PC-3 (cell line): ENCODE measurements at regions not wholly inside any gene's neighbourhood (a gene's known extent, or its start where the extent isn't known, plus 50 kb on each side); places are given as distances from the start of the nearest gene placed in this dataset.

Experiments
- EZH2 ChIP-seq: fragments of 300-600 bp; sonication (generic); IDR thresholded peaks from one replicate; pipeline ENCODE4 v1.6.1; 2017; ENCODE audit warnings: antibody characterized with exemption, mild to moderate bottlenecking, low read length; ENCODE audit not compliant: unreplicated experiment
- TF ChIP-seq, protein P1 (sequence below): fragments of 300-600 bp; sonication (generic); conservative IDR thresholded peaks from 2 replicates; pipeline ENCODE4 v1.5.1; 2017; ENCODE audit warnings: antibody characterized with exemption, low read depth, mild to moderate bottlenecking, low read length

DNA sequence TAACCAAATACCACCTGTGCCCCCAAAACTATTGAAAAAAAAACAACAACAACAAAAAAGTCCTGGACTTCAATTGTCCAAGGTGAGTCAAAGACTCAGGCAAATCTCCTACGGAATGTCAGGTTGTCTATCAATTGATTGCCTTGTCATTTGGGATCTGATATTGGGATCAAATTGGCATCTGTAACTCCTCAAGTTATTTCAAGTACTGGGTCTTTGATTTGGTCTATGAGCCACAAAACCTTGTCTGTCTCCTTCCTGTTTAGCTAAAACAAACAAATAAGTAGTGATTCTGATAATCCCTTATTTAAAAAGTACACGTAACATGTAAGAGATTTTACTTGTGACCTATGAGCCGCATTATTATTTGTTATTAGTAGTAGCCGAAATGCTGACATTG is 231.6 kb upstream of the ZNF217 start:
- TF ChIP-seq, protein P1, sequence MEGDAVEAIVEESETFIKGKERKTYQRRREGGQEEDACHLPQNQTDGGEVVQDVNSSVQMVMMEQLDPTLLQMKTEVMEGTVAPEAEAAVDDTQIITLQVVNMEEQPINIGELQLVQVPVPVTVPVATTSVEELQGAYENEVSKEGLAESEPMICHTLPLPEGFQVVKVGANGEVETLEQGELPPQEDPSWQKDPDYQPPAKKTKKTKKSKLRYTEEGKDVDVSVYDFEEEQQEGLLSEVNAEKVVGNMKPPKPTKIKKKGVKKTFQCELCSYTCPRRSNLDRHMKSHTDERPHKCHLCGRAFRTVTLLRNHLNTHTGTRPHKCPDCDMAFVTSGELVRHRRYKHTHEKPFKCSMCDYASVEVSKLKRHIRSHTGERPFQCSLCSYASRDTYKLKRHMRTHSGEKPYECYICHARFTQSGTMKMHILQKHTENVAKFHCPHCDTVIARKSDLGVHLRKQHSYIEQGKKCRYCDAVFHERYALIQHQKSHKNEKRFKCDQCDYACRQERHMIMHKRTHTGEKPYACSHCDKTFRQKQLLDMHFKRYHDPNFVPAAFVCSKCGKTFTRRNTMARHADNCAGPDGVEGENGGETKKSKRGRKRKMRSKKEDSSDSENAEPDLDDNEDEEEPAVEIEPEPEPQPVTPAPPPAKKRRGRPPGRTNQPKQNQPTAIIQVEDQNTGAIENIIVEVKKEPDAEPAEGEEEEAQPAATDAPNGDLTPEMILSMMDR = no peak
- no peak for TF ChIP-seq EZH2
